ENCODE measurements at regions not wholly inside any gene's neighbourhood (a gene's known extent, or its start where the extent isn't known, plus 50 kb on each side); places are given as distances from the start of the nearest gene placed in this dataset.

GRCh38 chr16:61296814-61297213, 739.4 kb downstream of the CDH8 start:
- no peaks in the 10 kb centered on the region for H4K20me1 ChIP-seq (ENCODE audit: insufficient read depth, low read length)
- H3K4me1 ChIP-seq (ENCODE audit: insufficient read depth, low read length): no peaks in the 10 kb centered on the region
- no peaks in the 10 kb centered on the region for H3K79me2 ChIP-seq (ENCODE audit: insufficient read depth, low read length)
- H3K4me2 ChIP-seq (ENCODE audit: insufficient read depth, low read length): no peak overlapping the region
- H3K4me3 ChIP-seq (ENCODE audit: insufficient read depth, low read length): no peak overlapping the region
- H3K36me3 ChIP-seq (ENCODE audit: insufficient read depth, low read length): no peaks in the 10 kb centered on the region
- no peak overlapping the region for H2AFZ ChIP-seq (ENCODE audit: low read length)
- no peak overlapping the region for H3K27ac ChIP-seq (ENCODE audit: low read depth, low read length)
- no peaks in the 10 kb centered on the region for H3K27me3 ChIP-seq (ENCODE audit: insufficient read depth, low read length)
- no peak for TF ChIP-seq CTCF (IDR thresholded peaks at IDR 0.05; ENCODE audit: extremely low read depth, low read depth, low read length)
- no peaks in the 10 kb centered on the region for H3K9me3 ChIP-seq (ENCODE audit: low read depth, low read length)
- no peak for DNase-seq (ENCODE audit: insufficient read length, low spot score, missing footprints)

GRCh38 chr16:61296305-61296704, 739.9 kb downstream of the CDH8 start:
- no peak overlapping the region for H3K4me3 ChIP-seq (ENCODE audit: insufficient read depth, low read length)
- DNase-seq (ENCODE audit: insufficient read length, low spot score, missing footprints): no peak
- no peak overlapping the region for H3K27ac ChIP-seq (ENCODE audit: low read depth, low read length)
- no peaks in the 10 kb centered on the region for H3K36me3 ChIP-seq (ENCODE audit: insufficient read depth, low read length)
- no peaks in the 10 kb centered on the region for H3K79me2 ChIP-seq (ENCODE audit: insufficient read depth, low read length)
- no peak for TF ChIP-seq CTCF (IDR thresholded peaks at IDR 0.05; ENCODE audit: extremely low read depth, low read depth, low read length)
- H3K9me3 ChIP-seq (ENCODE audit: low read depth, low read length): no peaks in the 10 kb centered on the region
- no peaks in the 10 kb centered on the region for H3K27me3 ChIP-seq (ENCODE audit: insufficient read depth, low read length)
- no peak overlapping the region for H2AFZ ChIP-seq (ENCODE audit: low read length)
- no peaks in the 10 kb centered on the region for H3K4me1 ChIP-seq (ENCODE audit: insufficient read depth, low read length)
- no peak overlapping the region for H3K4me2 ChIP-seq (ENCODE audit: insufficient read depth, low read length)
- H4K20me1 ChIP-seq (ENCODE audit: insufficient read depth, low read length): no peaks in the 10 kb centered on the region

- H3K4me2 ChIP-seq (ENCODE audit: insufficient read depth, low read length): no peak overlapping the region
- H3K27me3 ChIP-seq (ENCODE audit: insufficient read depth, low read length): no peaks in the 10 kb centered on the region
- DNase-seq (ENCODE audit: insufficient read length, low spot score, missing footprints): peak; percentile 18
- H3K79me2 ChIP-seq (ENCODE audit: insufficient read depth, low read length): no peaks in the 10 kb centered on the region
- no peak overlapping the region for H2AFZ ChIP-seq (ENCODE audit: low read length)
- H3K27ac ChIP-seq (ENCODE audit: low read depth, low read length): no peak overlapping the region
- no peak overlapping the region for H3K4me3 ChIP-seq (ENCODE audit: insufficient read depth, low read length)
- H3K9me3 ChIP-seq (ENCODE audit: low read depth, low read length): no peaks in the 10 kb centered on the region
- no peaks in the 10 kb centered on the region for H3K4me1 ChIP-seq (ENCODE audit: insufficient read depth, low read length)
- no peak for TF ChIP-seq CTCF (IDR thresholded peaks at IDR 0.05; ENCODE audit: extremely low read depth, low read depth, low read length)
- H4K20me1 ChIP-seq (ENCODE audit: insufficient read depth, low read length): no peaks in the 10 kb centered on the region
- no peaks in the 10 kb centered on the region for H3K36me3 ChIP-seq (ENCODE audit: insufficient read depth, low read length)
Measured at GRCh38 chr16:61295311-61295710, 740.9 kb downstream of the CDH8 start.

- H3K79me2 ChIP-seq (ENCODE audit: insufficient read depth, low read length): no peaks in the 10 kb centered on the region
- no peak overlapping the region for H2AFZ ChIP-seq (ENCODE audit: low read length)
- H3K27ac ChIP-seq (ENCODE audit: low read depth, low read length): no peak overlapping the region
- no peak overlapping the region for H3K4me3 ChIP-seq (ENCODE audit: insufficient read depth, low read length)
- H3K36me3 ChIP-seq (ENCODE audit: insufficient read depth, low read length): no peaks in the 10 kb centered on the region
- DNase-seq (ENCODE audit: insufficient read length, low spot score, missing footprints): no peak
- no peak overlapping the region for H3K4me2 ChIP-seq (ENCODE audit: insufficient read depth, low read length)
- no peak for TF ChIP-seq CTCF (IDR thresholded peaks at IDR 0.05; ENCODE audit: extremely low read depth, low read depth, low read length)
- no peaks in the 10 kb centered on the region for H3K27me3 ChIP-seq (ENCODE audit: insufficient read depth, low read length)
- H4K20me1 ChIP-seq (ENCODE audit: insufficient read depth, low read length): no peaks in the 10 kb centered on the region
- H3K9me3 ChIP-seq (ENCODE audit: low read depth, low read length): no peaks in the 10 kb centered on the region
- no peaks in the 10 kb centered on the region for H3K4me1 ChIP-seq (ENCODE audit: insufficient read depth, low read length)
Measured at GRCh38 chr16:61289141-61289540, 747.1 kb downstream of the CDH8 start.
